Omental fat pad (tissue), 3 donors: ENCODE measurements at regions not wholly inside any gene's neighbourhood (a gene's known extent, or its start where the extent isn't known, plus 50 kb on each side); places are given as distances from the start of the nearest gene placed in this dataset.
"Not testable (repeated sequence)": the region's sequence is repeated elsewhere in the genome, so short reads cannot be mapped to it uniquely, and the experiment has no call there.

Source experiments
- ATAC-seq: fragments of 150-250 bp; one replicate; pipeline ENCODE4 v1.9.1; 2016; ENCODE audit warnings: mild to moderate bottlenecking, moderate library complexity; ENCODE audit not compliant: low FRiP score
- DNase-seq: peaks from one replicate; pipeline ENCODE4 v3.0.0-alpha.2; 2019; ENCODE audit warnings: low spot score
- CTCF ChIP-seq, 3 donors: fragments of 450-650 bp; IDR thresholded peaks; one replicate each; pipeline ENCODE4 v1.5.1; 2016 to 2017; ENCODE audit warnings: antibody characterized with exemption in 3 of 3, mild to moderate bottlenecking in 3 of 3, moderate library complexity in 2 of 3

- no peak for ATAC-seq
- TF ChIP-seq CTCF (IDR thresholded peaks at IDR 0.05): no peak
- no peak for DNase-seq
Measured at GRCh38 chr16:77502448-77502847, 67.6 kb upstream of the ADAMTS18 start.

- DNase-seq, ATAC-seq: not testable (repeated sequence)
Measured at GRCh38 chr16:77506492-77506891, 71.7 kb upstream of the ADAMTS18 start.

- ATAC-seq (no peak), DNase-seq (no peak)
- TF ChIP-seq CTCF (IDR thresholded peaks at IDR 0.05): no peak
Measured at GRCh38 chr16:77509051-77509450, 74.2 kb upstream of the ADAMTS18 start.

- DNase-seq: no peak
- ATAC-seq: no peak
- TF ChIP-seq CTCF (IDR thresholded peaks at IDR 0.05): no peak
Measured at GRCh38 chr16:77509796-77510195, 75.0 kb upstream of the ADAMTS18 start.

GRCh38 chr16:77511053-77511452, 76.2 kb upstream of the ADAMTS18 start:
- ATAC-seq: no peak
- TF ChIP-seq CTCF (IDR thresholded peaks at IDR 0.05): no peak

GRCh38 chr16:77514500-77515220, 79.8 kb upstream of the ADAMTS18 start:
- ATAC-seq (no peak), DNase-seq (no peak)
- no peak for TF ChIP-seq CTCF (IDR thresholded peaks at IDR 0.05)

More at GRCh38 chr16:77511053-77511452, 76.2 kb upstream of the ADAMTS18 start:
- DNase-seq: no peak

GRCh38 chr16:77525226-77525625, 90.4 kb upstream of the ADAMTS18 start:
- DNase-seq, ATAC-seq: not testable (repeated sequence)

- no peak for DNase-seq
- ATAC-seq: no peak
- no peak for TF ChIP-seq CTCF (IDR thresholded peaks at IDR 0.05)
Measured at GRCh38 chr16:77531752-77532151, 96.9 kb upstream of the ADAMTS18 start.
